Psoas muscle (tissue), 7 donors: ENCODE measurements at regions not wholly inside any gene's neighbourhood (a gene's known extent, or its start where the extent isn't known, plus 50 kb on each side); places are given as distances from the start of the nearest gene placed in this dataset.

Source experiments
- ATAC-seq, 4 donors: fragments of 200-7000 bp; cut with Tn5 transposase; one replicate each; pipeline ENCODE4 v1.9.1; 2020; ENCODE audit warnings: moderate library complexity in 3 of 4, mild to moderate bottlenecking in 2 of 4
- DNase-seq, 2 donors: peaks; one replicate each; pipeline ENCODE4 v3.0.0-alpha.2; 2020
- H3K27ac ChIP-seq: fragments of 200-600 bp; one replicate; pipeline ENCODE4 v1.8.0; 2022
- H3K27me3 ChIP-seq, 3 donors: fragments of 200-600 bp in 1 of 3; one replicate each; pipeline versions ENCODE4 v1.6.1 to v1.8.0; 2013 to 2022; ENCODE audit warnings: low read length in 2 of 3, mild to moderate bottlenecking in 2 of 3, moderate library complexity in 1 of 3; ENCODE audit not compliant: insufficient read depth in 3 of 3
- H3K36me3 ChIP-seq, 2 donors: fragments of 200-600 bp in 1 of 2; one replicate each; pipeline versions ENCODE4 v1.6.1 to v1.8.0; 2013 to 2022; ENCODE audit warnings: low read depth in 1 of 2, mild to moderate bottlenecking in 1 of 2, moderate library complexity in 1 of 2; ENCODE audit not compliant: insufficient read depth in 1 of 2
- H3K4me1 ChIP-seq: fragments of 200-600 bp; one replicate; pipeline ENCODE4 v1.8.0; 2022
- H3K4me3 ChIP-seq: fragments of 200-600 bp; one replicate; pipeline ENCODE4 v1.8.0; 2022; ENCODE audit warnings: mild to moderate bottlenecking
- H3K9me3 ChIP-seq: fragments of 200-600 bp; one replicate; pipeline ENCODE4 v1.8.0; 2022
- CTCF ChIP-seq: fragments of 200-600 bp; IDR thresholded peaks from one replicate; pipeline ENCODE4 v1.8.0; 2022; ENCODE audit warnings: antibody characterized with exemption
- WGBS, 3 donors: extraction: QIAGEN DNeasy Blood & Tissue Kit; methylation state at CpG; one replicate each; pipeline versions ENCODE4 v1.1.6 to v1.1.7; 2013; 5-methylcytosine and 5-hydroxymethylcytosine counted together
- intact Hi-C, 2 donors: fragments of 100-400 bp; cut with DNase I; formaldehyde crosslinking; loops; one replicate each; pipeline versions ENCODE4 v1.11.0 to v1.14.2; 2022
- donor health status: healthy with polysubstance abuse.
- donor health status: DM: no; HTN: no; CAD: no; lungs with moderate emphysema.
- donor health status: Bipolar disorder and iron deficiency.
- donor health status: healthy.
- donor health status: DM: yes; HTN: yes; CAD: no.
- donor health status: DM: no; HTN: no; CAD: no.
- donor health status: DM: yes; HTN: yes; CAD: no.

GRCh38 chr1:222061711-222062359 is 319.9 kb upstream of the DUSP10 start:
- H3K27me3 ChIP-seq = no peaks in the 10 kb centered on the region
- no peaks in the 10 kb centered on the region for H3K36me3 ChIP-seq
- TF ChIP-seq CTCF = no peak
- H3K27ac ChIP-seq = no peak overlapping the region
- no peak overlapping the region for H3K4me3 ChIP-seq
- no peaks in the 10 kb centered on the region for H3K9me3 ChIP-seq
- intact Hi-C loops = no loop called here
- ATAC-seq (no peak), DNase-seq (no peak)
- 75 to 85% (median 76%) methylated on average over 3 of the region's 3 CpGs for WGBS, 3 donors
- no peaks in the 10 kb centered on the region for H3K4me1 ChIP-seq

GRCh38 chr1:222060210-222060916 is 318.5 kb upstream of the DUSP10 start:
- intact Hi-C loops = no loop called here
- Histone ChIP-seq H3K4me3 (no peak overlapping the region), H3K27me3 (no peaks in the 10 kb centered on the region), H3K36me3 (no peaks in the 10 kb centered on the region), H3K27ac (no peak overlapping the region), H3K9me3 (no peaks in the 10 kb centered on the region), H3K4me1 (no peaks in the 10 kb centered on the region)
- WGBS, 3 donors = 50 to 63% (median 53%) methylated on average over 3 of the region's 3 CpGs
- DNase-seq = no peak
- no peak for ATAC-seq
- TF ChIP-seq CTCF = no peak

- H3K4me1 ChIP-seq = no peaks in the 10 kb centered on the region
- ATAC-seq (no peak), DNase-seq (no peak)
- H3K27ac ChIP-seq = no peak overlapping the region
- no peaks in the 10 kb centered on the region for H3K36me3 ChIP-seq
- H3K4me3 ChIP-seq = no peak overlapping the region
- no peak for TF ChIP-seq CTCF
- intact Hi-C loops = no loop called here
- H3K27me3 ChIP-seq = no peaks in the 10 kb centered on the region
- WGBS, 3 donors = 47 to 80% (median 64%) methylated on average over 2 of the region's 2 CpGs
- H3K9me3 ChIP-seq = no peaks in the 10 kb centered on the region
Measured at GRCh38 chr1:222058249-222058648, 316.4 kb upstream of the DUSP10 start.

GRCh38 chr1:222057162-222057561 is 315.3 kb upstream of the DUSP10 start:
- H3K36me3 ChIP-seq = no peaks in the 10 kb centered on the region
- no peak for ATAC-seq
- no peaks in the 10 kb centered on the region for H3K4me1 ChIP-seq
- TF ChIP-seq CTCF = no peak
- no peaks in the 10 kb centered on the region for H3K9me3 ChIP-seq
- intact Hi-C loops = no loop called here
- no peak overlapping the region for H3K27ac ChIP-seq
- H3K27me3 ChIP-seq = no peaks in the 10 kb centered on the region
- no peak overlapping the region for H3K4me3 ChIP-seq
- 75 to 89% (median 79%) methylated on average over 3 of the region's 3 CpGs for WGBS, 3 donors
- DNase-seq = no peak
